Testis (tissue), 2 donors: ENCODE measurements at regions not wholly inside any gene's neighbourhood (a gene's known extent, or its start where the extent isn't known, plus 50 kb on each side); places are given as distances from the start of the nearest gene placed in this dataset.

Experiments used
- DNase-seq: peaks from one replicate; pipeline ENCODE4 v3.0.0-alpha.2; 2019
- H3K27ac ChIP-seq, 2 donors: fragments of 200-600 bp; sonication (generic); one replicate each; pipeline ENCODE4 v1.5.1; 2019
- H3K27me3 ChIP-seq: fragments of 200-600 bp; sonication (generic); one replicate; pipeline ENCODE4 v1.5.1; 2019
- H3K36me3 ChIP-seq: fragments of 200-600 bp; sonication (generic); one replicate; pipeline ENCODE4 v1.5.1; 2017; ENCODE audit warnings: low read depth; ENCODE audit errors: missing control alignments
- H3K4me1 ChIP-seq: fragments of 200-600 bp; sonication (generic); one replicate; pipeline ENCODE4 v1.5.1; 2019
- H3K4me3 ChIP-seq, 2 donors: fragments of 200-600 bp; sonication (generic); one replicate each; pipeline ENCODE4 v1.5.1; 2017 to 2019
- H3K9me3 ChIP-seq: fragments of 200-600 bp; sonication (generic); one replicate; pipeline ENCODE4 v1.5.1; 2017
- POLR2A ChIP-seq: fragments of 450-650 bp; IDR thresholded peaks from one replicate; pipeline ENCODE4 v1.6.1; 2017; ENCODE audit warnings: antibody characterized with exemption, mild to moderate bottlenecking, moderate library complexity
- WGBS, 2 donors: methylation state at CpG; one replicate each; pipeline ENCODE4 v1.1.5; 2018; 5-methylcytosine and 5-hydroxymethylcytosine counted together
- intact Hi-C: fragments of 100-400 bp; cut with DNase I; formaldehyde crosslinking; loops from one replicate; pipeline ENCODE4 v1.15.1; 2023; ENCODE audit warnings: low total_unique reads
- TF ChIP-seq, protein P1 (sequence below), 3 experiments: fragments of 450-650 bp in 2 of 3; fragments of 200-600 bp in 1 of 3; sonication (generic) in 1 of 3; IDR thresholded peaks; one replicate each; pipeline ENCODE4 v1.5.1; 2016 to 2019; ENCODE audit warnings: antibody characterized with exemption in 3 of 3, mild to moderate bottlenecking in 2 of 3, moderate library complexity in 1 of 3

DNA sequence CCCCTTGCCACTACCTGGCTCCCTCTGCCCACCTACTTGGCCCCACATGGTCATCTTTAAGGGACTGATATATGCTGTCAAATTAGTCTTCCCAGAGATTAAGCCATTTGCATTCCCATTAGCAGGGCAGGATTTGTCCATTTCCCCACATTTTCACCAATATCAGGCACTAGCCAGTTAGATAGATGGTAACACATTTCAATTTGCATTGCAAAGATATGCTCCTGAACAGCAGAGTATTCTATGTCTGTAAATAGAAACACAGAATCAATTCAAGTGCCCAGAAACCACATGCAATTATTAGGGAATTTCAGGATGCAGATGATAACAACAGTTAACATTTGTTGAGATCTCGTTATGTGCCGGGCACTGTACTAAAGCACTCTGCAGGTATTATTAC is 92.6 kb upstream of the IL12B start:
- no peak for DNase-seq
- no peaks in the 10 kb centered on the region for H3K36me3 ChIP-seq
- intact Hi-C loops, result no loop called here
- no peaks in the 10 kb centered on the region for H3K27me3 ChIP-seq
- WGBS, 2 donors, result 98 to 100% methylated on average over 2 of the region's 2 CpGs
- H3K27ac ChIP-seq, result no peak overlapping the region
- H3K4me3 ChIP-seq, result no peak overlapping the region
- no peaks in the 10 kb centered on the region for H3K4me1 ChIP-seq
- TF ChIP-seq, protein P1, sequence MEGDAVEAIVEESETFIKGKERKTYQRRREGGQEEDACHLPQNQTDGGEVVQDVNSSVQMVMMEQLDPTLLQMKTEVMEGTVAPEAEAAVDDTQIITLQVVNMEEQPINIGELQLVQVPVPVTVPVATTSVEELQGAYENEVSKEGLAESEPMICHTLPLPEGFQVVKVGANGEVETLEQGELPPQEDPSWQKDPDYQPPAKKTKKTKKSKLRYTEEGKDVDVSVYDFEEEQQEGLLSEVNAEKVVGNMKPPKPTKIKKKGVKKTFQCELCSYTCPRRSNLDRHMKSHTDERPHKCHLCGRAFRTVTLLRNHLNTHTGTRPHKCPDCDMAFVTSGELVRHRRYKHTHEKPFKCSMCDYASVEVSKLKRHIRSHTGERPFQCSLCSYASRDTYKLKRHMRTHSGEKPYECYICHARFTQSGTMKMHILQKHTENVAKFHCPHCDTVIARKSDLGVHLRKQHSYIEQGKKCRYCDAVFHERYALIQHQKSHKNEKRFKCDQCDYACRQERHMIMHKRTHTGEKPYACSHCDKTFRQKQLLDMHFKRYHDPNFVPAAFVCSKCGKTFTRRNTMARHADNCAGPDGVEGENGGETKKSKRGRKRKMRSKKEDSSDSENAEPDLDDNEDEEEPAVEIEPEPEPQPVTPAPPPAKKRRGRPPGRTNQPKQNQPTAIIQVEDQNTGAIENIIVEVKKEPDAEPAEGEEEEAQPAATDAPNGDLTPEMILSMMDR (IDR thresholded peaks at IDR 0.05), result no peak
- TF ChIP-seq POLR2A, result no peak
- H3K9me3 ChIP-seq, result no peaks in the 10 kb centered on the region

GRCh38 chr5:159424123-159424522 is 93.8 kb upstream of the IL12B start:
- Histone ChIP-seq H3K4me1 (no peaks in the 10 kb centered on the region), H3K36me3 (no peaks in the 10 kb centered on the region), H3K27me3 (no peaks in the 10 kb centered on the region), H3K4me3 (no peak overlapping the region), H3K9me3 (no peaks in the 10 kb centered on the region), H3K27ac (no peak overlapping the region)
- intact Hi-C loops, result no loop called here
- TF ChIP-seq POLR2A, result no peak
- TF ChIP-seq, protein P1 (IDR thresholded peaks at IDR 0.05), result no peak
- 91 to 95% methylated on average over 6 of the region's 6 CpGs for WGBS, 2 donors
- no peak for DNase-seq

- Histone ChIP-seq H3K4me3 (no peak overlapping the region), H3K36me3 (no peaks in the 10 kb centered on the region), H3K27me3 (no peaks in the 10 kb centered on the region), H3K27ac (no peak overlapping the region), H3K4me1 (no peaks in the 10 kb centered on the region), H3K9me3 (no peaks in the 10 kb centered on the region)
- TF ChIP-seq, protein P1 (IDR thresholded peaks at IDR 0.05), result no peak
- no peak for TF ChIP-seq POLR2A
- 94 to 95% methylated on average over 3 of the region's 3 CpGs for WGBS, 2 donors
- DNase-seq, result no peak
- intact Hi-C loops, result no loop called here
Observed at GRCh38 chr5:159426694-159427093, 96.4 kb upstream of the IL12B start.

DNA sequence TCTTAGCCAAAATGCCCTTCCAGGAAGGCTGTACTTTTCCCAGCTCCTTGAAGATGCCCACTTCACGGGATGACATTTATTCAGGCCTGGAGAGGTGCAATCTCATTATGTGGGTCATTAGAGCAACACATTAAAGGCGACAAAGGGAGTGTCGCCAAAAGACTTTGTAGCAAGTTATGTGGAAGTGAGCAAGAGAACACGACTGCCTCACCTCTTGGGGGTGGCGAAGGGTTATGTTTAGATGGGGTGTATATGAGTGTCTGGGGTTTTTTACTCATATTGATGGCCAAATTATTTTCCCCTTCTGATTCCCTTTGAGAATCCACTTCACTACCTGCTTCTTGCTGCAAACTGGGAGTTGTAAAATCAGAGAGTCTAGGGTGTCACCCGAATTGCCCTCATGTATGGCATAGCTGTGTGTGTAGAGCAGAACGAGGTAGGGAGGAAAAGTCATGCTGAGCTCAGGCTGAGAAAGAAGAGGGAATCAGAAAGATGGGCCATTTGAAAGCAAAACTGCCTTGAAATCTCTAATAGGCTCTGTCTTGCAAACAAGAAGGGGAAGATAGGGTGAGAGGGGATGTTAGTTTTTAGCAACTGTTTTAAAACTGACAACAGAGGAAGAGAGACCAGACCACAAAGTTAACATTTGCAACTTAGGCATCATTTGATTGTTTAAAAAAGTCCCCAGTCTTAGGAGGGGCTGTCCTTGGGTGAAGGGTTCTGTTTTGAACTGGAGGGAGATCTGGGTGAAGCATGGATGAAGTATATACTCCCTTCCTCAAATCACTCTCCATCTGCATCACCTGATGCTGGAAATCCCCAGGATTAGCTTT is 97.1 kb upstream of the IL12B start:
- DNase-seq, result no peak
- intact Hi-C loops, result no loop called here
- H3K36me3 ChIP-seq, result no peaks in the 10 kb centered on the region
- 56 to 57% methylated on average over 7 of the region's 7 CpGs for WGBS, 2 donors
- H3K27me3 ChIP-seq, result no peaks in the 10 kb centered on the region
- no peak for TF ChIP-seq POLR2A
- TF ChIP-seq, protein P1 (IDR thresholded peaks at IDR 0.05), result no peak
- H3K27ac ChIP-seq, result no peak overlapping the region
- H3K4me3 ChIP-seq, result no peak overlapping the region
- H3K4me1 ChIP-seq, result no peaks in the 10 kb centered on the region
- H3K9me3 ChIP-seq, result no peaks in the 10 kb centered on the region
